Kasumi-1 (cell line): ENCODE measurements at regions not wholly inside any gene's neighbourhood (a gene's known extent, or its start where the extent isn't known, plus 50 kb on each side); places are given as distances from the start of the nearest gene placed in this dataset.

ENCODE experiments used
- DNase-seq, 2 experiments: peaks; one replicate each; lab custom pipeline; 2025; lab: John Stamatoyannopoulos, UW

DNA sequence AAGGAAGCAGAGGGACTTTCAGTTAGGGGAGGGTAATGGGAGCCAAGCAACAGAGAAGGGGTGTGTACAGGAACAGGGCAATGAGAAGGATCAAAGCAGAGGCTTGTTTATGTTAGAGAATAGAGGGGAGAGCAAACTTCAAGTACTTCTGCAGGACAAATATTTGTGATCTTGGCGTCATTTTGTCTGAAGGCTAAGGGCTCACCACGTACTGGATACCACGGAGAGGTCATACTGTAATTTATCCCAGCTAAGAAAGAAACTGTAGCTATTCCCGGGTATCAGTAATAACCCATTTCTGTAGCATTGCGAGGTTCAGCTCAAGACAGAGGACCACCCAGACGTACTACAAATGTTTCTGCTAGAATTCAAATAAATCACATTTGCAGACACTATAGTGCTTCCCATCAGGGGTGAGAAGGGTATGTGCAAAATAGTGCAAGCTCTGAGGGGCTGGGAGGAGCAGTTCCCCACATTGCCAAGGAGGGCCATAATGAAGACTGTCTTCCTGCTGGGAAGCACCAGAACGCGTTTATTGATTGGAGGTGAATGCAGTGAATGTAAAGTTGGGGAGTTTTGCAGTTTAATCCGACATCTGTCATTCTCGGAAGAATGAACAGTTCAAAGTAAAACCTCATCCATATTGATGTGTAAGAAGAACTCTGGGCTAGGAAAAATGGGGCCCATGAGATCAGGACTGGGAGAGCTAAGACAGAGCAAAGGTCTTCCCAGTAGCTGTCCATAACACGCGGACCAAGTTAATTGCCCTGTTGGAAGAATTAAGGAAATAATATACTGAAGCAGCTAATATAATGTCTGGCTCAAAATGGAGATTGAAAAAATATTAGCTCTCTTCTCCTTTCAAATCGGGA lies 136.9 kb downstream of the RWDD3 start:
- no peak for DNase-seq

DNA sequence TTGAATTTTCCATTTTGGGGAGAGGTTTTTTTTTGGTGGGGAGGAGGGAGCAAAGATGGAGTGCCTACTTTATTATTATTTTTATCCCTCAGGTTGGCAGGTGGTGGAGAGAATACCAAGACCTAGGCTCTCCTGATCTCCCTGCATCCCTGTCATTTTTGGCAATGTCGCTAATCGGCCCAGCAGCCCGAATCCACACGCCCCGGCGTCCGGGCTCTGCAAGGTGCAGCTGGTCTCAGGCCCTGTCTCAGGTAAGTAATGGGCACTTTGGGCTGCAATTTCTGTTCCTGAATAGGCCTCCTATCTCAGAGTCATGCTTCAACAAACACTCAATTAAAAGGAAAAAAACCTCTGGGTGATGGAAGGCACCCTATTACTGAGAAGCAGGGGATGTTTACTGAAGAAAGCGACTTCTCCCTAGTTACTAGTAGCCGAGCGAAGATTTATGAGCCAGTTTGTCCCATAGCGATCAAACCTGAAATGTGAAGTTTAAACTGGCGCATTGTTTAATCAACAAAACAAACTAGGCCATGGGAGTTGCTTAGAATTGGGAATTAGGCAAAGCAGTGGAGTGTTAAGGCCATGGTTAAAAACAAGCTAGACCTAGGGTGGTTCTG lies 137.8 kb downstream of the RWDD3 start:
- DNase-seq = no peak

DNA sequence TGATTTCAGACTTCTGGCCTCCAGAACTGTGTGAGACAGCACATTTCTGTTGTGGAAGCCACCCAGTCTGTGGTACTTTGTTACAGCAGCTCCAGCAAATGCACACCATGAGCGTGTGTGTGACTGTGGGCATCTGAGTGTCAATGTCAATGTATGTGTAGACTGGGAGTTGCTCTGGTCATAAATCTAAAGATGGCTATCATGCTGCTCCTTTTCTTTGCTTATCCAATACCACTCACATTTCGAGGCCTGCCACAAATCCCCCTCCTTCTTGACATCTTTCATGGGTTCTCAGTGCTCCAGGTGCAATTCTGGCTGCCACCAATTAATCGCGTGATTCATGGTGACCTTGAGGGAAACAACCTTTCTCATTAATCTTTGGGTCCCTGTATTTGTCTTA lies 141.2 kb downstream of the RWDD3 start:
- DNase-seq = no peak

DNA sequence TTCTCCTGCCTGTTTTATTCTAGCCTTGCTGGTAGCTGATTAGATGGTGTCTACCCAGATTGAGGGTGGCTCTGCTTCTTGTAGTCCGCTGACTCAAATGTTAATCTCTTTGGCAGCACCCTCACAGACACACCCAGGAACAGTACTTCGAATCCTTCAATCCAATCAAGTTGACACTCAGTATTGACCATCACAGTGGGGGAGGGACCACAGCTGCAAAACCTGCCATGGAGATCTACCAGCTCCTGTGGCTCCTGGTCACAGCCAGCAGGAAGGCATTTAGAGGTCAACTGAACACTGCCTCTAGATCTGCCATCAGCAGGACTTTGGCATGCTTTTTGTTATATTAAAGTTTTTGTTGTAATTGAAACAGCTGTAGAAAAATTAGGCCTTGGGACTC lies 146.9 kb downstream of the RWDD3 start:
- no peak for DNase-seq

DNA sequence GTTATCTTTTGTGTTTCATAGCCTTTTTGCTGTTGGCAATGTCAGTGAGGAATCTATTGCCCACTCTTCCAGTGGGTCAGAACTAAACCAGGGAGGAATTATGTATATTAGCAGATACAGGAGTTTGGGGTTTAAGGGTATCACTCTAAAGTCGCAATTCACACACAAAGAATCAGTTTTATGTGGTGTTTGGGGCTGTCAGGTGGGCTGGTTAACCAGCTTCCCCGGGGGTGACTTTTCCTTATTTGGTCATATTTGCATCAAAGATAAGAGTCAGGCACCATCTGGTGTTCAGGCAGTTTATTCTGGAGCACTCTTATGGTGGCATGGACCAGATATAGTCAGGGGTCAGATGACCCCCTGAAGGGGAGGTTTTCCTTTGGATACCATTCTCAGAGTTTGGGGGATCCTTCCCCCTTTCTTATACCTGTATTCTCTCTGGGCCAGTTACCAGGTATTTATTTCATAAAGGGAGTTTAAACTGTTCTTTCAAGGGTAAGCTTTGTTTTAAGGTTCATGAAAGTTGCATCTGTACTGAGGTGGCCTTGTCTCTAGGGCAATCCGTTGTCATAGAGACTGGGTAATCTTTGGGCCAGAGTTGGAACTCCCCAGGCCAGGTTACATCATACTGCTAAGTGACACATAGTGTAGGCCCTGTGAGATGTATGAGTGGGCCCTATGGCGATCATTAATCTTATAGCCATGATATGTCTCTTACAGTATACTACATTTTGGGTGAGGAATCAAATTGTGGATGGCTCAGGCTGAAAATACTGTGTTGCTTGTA lies 148.2 kb downstream of the RWDD3 start:
- no peak for DNase-seq

DNA sequence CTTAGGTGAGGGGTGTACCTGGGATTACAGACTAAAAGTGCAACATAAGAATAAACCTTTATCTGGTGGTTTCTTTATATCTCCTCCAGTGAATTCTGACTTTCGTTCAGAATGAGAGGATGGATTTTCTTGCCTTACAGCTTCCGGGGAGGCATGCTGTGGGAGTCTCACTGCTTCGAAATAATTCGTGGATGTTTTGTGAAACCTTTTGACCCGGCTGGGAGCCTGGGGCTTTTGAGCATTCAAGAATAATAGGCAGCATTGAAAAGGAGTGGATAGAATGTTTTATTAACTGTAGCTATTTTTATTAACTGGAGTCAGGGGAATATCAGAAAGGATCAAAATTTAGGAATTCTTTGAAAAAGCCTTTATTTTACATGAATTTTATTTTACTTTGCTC lies 149.1 kb downstream of the RWDD3 start:
- no peak for DNase-seq

DNA sequence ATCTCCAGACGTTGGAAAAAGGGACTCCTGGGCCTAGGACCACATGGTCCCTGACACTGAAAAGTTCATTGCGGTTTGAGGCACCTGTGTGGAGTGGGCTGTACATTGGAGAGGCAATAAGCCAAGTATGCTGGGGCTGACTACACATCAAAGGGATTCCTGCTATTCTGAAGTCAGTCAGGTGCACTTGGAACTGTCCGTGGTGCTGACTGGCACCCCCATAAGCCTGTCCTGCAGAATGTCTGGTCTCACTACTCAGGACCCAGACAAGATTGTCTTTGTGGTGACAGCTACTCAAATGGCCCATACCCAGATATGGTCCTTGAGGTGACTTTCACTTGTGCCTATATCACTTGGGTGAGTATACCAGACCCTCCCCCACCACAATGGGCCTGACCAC lies 150.6 kb downstream of the RWDD3 start:
- peak; percentile 16 to 41 for DNase-seq

DNA sequence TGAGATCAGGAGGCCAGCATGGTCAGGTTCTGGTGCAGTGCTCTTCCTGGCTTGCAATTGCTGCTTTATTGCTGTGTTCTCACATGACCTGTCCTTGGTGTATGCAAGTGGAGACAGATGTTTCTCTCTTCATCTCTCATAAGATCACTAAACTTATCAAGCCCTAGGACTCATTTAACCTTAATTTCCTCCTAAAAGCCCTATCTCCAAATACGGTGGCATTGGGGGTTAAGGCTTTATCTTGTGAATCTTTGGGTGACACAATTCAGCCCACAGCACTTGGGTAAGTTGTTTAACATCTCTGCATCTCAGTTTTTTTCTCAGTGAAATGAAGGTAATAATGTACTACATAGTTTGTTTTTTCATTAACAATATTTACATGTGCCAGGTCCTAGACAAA lies 152.4 kb downstream of the RWDD3 start:
- DNase-seq = no peak

DNA sequence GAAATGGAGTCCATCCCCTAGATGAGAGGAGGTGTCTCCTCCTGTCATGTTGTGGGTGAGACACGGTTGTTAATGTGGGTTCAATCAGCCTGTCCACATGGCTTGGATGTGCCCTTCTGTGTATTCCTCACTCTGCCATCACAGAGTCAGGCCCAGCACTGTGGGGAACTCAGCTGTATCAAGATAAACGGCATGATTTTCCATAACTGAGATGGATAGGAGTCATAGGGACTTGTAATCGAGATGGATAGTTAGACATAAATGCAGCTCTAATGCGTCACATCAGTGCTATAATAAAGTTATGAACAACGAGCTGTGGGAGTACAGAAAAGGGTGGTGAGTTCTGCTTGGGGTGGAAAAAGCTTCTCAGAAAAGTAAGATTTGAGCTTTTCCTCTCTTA lies 152.9 kb downstream of the RWDD3 start:
- no peak for DNase-seq

DNA sequence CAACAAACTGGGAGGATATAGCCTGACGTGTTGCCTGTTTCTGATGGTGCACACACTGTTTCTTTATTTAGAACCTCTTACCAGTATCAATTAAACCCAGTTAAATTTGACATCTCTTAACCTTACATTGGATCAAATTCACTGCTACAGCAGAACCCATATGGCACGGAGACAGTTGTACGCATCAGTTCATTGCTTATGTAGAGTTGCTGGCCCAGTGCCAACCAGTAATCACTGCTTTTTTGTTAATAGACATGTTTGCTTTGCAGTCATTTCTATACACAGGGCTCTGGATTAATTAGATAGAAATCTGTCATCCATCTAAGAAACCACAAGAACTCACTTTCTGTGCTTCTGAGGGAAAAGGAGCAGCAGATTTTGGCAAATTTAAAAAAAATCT lies 154.0 kb downstream of the RWDD3 start:
- DNase-seq = no peak

DNA sequence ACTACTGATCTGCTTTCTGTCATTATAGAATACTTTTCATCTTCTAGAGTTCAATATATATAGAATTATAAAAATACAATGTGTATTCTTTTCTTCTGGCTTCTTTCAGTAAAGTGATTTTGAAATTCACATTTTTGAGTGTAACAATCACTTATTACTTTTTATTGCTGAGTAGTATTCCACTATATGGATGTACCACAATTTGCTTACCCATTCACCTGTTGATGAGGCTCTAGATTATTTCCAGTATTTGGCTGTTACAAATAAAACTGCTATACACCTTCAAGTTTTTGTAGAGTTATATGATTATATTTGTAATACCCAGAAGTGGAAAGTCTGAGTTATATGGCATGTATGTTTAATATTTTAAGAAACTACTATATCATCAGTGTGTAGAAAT lies 159.4 kb downstream of the RWDD3 start:
- DNase-seq = no peak

DNA sequence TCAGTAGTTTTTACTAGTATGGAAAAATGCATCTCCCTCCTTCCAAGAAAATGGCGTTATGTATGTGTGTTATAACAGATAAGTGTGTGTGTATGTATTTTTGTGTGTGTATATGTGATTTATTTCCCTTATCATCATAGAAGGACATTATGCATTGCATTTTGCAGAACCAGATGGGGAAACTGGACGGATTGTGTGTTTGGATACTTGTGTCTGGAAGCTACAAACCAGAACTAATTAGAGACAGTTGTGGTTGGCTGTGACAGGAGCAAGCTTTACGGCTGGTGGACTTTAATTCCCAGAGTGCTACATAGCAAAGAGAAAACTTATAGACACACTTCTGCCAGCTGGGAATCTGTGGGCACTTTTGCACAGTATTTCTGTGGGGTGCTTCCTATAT lies 162.5 kb downstream of the RWDD3 start:
- DNase-seq = no peak

DNA sequence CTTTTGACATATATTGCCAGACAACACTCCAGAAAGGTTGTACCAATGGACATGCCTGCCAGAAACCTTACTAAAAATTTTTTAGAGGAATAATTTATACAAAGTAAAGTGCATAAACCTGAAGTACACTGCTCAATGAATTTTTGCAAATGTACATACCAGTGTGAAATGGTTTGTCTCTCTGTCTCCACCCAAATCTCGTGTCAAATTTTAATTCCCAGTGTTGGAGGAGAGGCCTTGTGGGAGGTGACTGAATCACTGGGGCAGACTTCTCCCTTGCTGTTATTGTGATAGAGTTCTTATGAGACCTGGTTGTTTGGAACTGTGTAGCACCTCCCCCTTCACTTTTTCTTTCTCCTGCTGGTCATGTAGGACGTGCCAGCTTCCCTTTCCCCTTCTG lies 168.8 kb downstream of the RWDD3 start:
- no peak for DNase-seq

DNA sequence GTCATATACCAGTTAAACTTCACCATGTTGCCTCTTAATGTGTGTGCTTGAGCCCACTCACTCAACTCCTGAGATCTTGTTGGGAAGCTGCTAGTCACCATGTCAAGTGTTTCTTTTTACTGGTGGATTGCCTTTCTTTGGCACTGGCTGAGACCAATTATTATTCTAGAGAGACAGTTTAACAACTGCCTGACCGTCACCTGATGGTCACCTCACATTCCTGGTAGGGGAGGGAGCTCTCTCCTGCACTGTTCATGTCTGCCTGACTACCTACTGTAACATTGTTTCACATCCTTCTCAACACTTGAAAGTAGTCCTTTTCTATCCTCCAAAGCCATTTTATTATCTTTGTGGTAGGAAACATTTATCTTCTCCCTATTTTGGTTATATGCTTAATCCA lies 172.3 kb downstream of the RWDD3 start:
- DNase-seq = no peak

DNA sequence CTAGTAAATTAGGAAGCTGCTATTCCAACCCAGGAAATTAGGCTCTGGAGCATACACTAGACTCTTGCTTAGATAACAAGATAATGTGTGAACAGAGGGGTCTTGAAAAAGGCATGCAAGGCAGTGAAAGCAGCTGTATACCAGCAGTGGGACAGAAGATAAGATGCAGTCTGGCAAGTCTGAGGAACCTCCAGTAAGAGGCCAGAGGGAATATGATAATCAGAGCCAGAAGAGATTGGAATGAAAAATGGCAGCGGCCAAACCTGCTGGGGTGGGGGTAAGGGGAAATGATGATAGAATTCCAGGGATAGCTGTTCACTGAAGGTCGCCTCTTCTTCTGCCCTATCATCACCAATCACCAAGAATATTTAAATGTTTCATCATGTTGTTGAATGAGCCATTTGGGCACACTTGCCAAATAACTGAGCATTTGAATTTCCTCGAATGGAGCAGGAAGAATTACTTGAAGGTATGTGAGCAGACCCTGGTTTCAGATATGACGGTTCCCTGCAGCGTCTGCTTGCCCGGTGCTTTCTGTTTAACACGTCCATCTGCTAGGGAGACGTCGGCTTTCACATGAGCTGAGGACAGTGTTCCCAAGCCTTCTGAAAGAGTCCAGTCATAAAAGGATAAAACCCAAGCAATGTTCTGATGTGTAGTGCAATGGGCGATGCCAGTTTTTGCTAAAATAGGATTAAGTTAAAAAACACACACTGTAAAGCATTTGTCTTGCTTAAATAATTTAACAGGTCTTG lies 173.3 kb downstream of the RWDD3 start:
- no peak for DNase-seq

DNA sequence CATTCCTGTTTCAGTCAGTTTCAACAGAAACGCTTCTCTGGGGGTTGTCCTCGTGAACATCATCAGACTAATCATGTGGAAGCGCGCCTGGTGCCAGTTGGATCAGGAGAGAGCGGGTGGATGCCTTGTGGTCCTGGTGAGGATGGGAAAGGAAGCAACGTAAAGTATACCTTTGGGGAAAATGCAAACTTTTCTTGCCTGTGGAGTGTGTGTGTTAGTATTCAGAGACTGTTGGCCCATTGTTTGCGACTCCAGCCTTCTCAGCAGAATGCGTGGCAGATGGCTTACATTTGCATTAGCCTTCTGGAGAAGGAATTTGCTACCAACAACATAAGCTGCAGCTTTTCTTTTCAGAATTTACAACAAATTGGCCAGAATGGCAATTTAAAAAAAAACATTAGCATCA lies 173.9 kb downstream of the RWDD3 start:
- no peak for DNase-seq

DNA sequence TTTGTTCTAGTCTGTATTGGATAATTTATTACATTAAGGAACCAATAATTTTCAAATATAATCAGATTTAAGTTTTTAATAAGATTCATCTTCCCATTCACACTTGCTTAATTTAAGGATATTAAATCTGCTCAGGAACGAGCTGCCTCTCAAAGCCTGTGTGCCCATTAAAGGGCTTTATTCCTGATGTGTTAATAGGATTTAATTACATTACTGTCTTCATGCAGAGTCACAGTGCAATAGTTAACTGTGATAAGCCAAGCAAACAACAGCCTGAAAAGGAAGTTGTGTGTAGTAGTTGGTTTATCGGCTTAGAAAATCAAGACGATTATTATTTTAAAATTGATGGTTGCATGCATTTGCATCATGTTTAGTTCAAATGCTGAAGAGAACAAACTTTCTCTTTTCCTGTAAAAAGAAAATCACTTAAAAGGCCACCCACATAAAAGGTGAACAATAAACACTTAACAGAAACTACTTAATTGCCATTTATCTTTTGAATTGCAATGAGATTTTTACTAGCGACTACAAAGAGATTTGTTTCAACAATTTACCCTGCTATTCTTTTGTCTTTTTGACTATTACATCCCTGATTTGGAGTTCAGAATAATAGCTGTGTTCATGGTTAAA lies 174.6 kb downstream of the RWDD3 start:
- no peak for DNase-seq

DNA sequence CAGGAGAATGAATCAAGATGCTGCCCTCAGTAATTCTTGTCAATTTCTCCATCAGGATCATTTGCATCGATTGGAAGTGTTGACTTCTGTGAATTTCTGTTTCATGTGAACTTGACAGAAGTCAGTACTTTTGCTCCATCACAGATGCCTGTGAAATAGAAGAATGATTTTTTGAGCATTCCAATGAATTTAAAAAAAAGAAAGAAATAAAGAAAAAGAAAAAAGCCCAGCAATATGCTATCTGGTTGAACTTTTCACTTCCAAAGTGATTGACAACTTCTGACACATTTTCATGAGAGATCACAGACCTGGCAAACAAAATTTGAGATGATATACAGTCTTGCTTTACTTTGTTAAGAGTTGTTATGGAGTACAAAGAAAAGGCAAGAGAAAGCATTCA lies 175.3 kb downstream of the RWDD3 start:
- DNase-seq = no peak

DNA sequence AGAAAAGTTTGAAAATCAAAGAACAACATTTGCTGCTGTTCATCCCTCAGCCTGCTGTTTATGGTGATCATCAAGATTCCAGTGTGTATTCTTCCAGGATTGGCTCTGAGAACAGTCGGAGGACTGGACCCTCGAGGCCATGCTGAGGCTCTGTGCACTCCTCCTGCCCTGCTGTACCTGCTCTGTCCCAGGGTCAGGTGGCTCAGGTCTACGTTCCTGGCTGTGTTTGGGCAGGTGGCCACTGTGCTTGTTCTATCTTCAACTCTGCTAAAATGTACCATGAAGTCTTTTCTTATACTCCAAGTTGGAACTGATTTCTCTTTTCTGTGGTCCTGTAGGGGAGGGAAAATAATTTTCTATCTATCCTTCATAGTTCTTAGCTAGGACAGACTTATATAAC lies 175.9 kb downstream of the RWDD3 start:
- no peak for DNase-seq

DNA sequence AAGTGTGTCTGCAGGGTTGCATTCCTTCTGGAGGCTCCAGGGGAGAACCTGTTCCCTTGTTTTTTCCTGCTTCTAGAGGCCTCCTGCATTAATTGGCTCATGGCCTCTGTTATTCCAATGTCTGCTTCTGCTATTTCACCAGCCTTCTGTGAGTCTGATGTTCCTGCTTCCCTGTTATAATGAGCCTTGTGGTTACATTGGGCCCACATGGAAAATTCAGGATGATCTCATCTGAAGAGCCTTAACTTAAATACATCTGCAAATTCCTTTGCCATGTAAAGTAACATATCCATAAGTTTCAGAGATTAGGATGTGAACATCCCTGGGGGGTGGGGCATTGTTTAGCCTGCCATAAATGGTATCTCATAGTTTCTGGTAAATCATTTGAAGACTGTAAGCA lies 181.1 kb downstream of the RWDD3 start:
- DNase-seq = no peak

DNA sequence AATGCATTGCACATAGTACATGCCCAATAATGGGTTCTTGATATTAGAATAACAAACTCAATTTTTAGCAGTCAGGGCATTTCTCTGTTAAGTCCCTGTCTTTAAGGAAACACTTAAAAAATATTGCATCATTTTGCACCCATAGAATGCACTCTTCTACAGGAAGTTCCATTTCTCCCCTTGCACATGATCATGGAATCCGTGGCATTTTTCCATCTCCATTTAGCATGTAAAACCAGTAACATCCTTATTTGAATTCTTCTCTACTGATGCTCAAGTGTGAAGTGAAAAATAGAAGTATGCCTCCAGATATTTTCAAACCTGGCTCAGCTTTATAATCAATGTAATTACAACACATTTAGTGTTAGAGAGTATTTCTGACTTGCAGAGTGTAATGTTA lies 192.8 kb downstream of the RWDD3 start:
- DNase-seq = no peak

DNA sequence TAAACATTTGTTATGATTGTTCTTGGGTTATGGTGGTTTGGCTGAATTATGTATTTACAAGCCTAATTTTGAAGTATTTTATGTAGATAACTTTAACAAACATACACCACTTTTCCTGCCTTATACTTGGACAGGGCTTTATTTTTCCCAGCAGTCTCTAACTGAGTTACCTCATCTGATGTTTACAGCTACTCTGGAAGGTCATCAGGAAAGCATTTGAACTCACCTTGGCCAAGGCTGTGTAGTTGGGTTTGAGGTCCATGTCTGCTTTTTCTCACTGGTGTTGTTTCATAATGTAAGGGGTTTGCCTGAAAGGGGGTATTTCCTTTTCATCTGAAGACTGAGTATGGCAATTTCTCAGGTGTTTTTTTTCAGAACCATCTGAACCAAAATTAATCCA lies 193.5 kb downstream of the RWDD3 start:
- DNase-seq = no peak
